Inferior parietal cortex (tissue), 1 donor: ENCODE measurements at regions not wholly inside any gene's neighbourhood (a gene's known extent, or its start where the extent isn't known, plus 50 kb on each side); places are given as distances from the start of the nearest gene placed in this dataset.

ENCODE experiments used
- DNase-seq: peaks from one replicate; pipeline ENCODE4 v3.0.0-alpha.2; 2016; ENCODE audit errors: extremely low spot score

GRCh38 chr12:97093187-97093683 lies 186.2 kb downstream of the NEDD1 start:
- DNase-seq, result no peak

DNA sequence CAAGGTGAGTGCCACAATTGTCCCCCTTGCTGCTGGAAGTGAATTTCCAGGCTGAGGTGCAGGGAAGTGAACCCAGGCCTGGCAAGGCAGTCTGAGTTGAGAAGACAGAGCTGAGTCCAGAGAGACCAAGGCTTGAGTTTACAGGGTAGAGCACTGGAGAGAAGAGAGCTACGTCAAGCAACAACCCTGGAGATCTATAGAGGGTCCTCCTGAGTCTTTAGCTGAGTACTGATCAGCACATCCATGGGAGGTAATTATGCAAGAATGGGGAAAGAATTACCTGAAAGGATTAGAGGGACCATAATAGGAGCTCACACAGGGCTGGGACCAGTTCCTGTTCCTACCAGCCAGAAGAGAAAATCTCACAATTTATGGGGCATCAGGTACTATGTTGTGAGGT lies 190.7 kb downstream of the NEDD1 start:
- DNase-seq, result no peak

DNA sequence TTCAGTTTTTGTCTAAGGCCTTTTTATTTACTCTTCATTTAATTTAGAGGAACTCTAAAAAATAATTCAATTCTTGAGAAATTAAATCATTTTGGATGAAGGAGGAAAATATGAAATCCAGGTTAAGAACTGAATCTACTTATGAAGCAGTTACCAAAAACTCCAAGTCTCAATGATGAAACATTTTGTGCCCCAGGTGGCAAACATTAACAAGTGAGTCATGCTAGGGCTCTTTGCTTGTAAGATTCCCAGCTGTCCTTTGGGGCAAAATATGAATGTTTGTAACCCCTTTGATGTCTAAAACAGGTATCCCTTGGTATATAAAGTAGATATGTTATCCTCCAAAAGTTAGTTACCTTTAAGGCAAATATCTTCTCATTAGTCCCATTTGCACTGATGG lies 202.4 kb downstream of the NEDD1 start:
- DNase-seq, result no peak

- DNase-seq, result no peak
Measured at GRCh38 chr12:97112136-97112535, 205.1 kb downstream of the NEDD1 start.

- DNase-seq, result no peak
Measured at GRCh38 chr12:97118796-97119375, 211.8 kb downstream of the NEDD1 start.

GRCh38 chr12:97127061-97127460 lies 220.0 kb downstream of the NEDD1 start:
- DNase-seq, result no peak

DNA sequence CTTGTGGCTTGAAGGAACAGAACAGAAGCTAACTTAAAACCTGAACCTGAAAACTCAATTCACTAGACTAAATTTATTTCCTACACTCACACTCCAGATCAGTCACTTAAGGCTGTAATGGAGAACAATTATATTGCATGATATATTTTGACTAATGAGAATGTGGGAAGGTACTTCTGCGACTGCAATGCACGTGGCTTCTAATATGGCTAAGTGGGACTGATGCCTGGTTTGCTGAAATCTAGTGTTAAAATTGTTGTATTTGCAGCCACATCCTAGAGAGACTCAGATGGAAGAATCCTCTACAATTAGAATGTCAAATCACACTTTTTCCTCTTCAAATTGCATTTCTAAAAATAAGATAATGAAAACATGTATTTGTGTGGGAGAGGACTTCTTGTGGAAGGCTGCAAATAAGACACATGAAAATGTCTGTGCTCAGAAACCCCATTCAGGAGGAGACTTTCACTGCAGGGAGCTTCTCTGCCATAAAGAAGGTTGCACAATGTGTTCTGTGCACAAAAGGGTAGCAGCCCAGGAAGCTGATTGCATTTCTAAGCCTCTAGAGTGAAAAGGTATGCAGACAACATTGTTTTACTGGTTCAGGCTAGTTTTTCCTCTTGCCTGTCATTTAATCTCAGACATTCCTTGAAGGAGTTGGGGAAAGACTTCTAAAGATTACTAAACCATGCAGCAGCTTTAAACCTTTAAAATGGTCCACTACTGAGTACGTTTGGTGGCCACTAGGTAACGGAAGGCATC lies 224.3 kb downstream of the NEDD1 start:
- no peak for DNase-seq

- no peak for DNase-seq
Measured at GRCh38 chr12:97132270-97132669, 225.2 kb downstream of the NEDD1 start.

DNA sequence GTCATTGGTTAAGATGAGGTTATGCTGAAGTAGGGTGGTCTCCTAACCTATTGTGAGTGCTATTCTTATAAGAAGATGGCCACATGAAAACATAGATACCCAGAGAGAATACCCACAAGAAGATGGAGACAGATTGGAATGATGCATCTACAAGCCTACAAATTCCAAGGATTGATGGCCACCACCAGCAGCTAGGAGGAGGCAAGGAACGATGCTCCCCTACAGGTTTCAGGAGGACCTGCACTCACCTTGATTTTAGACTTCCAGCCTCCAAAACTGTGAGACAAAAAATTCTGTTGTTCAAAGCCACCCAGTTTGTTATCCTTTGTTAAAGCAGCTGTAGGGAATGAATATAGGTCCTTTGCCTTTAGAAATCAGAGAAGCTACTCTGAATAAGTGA lies 227.4 kb downstream of the NEDD1 start:
- DNase-seq, result no peak

- DNase-seq, result no peak
Measured at GRCh38 chr12:97140355-97140754, 233.3 kb downstream of the NEDD1 start.

DNA sequence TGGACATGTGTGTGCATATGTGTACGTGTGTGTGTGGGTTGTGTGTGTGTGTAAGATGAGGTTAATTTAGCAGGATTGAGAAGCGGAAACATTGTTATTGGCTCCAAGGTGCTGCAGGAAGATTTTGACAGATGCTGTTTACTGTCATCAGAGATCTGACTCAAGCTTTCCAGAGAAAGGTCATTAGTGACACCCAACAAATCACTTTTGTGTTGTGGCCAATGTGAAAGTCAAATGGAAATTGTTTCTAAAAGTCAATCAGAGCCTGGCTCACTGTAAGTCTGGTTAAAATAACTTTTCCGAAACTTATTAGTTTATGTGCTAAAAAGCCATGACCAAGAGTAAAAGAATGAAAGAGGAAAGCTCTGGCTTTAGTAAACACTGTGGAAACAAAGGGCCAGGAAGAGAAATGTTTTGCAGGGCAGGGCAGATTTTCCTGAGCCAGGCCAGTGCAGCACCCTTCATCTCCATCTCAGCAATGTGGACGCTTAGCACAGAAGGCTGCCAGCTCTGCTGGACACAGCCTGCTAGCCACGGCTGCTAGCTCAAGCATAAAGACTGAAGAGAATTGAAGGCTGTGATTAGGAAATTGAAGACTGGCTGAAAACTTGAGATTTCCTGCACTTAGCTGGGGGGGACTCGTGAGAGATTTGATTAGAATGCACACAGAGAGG lies 235.8 kb downstream of the NEDD1 start:
- DNase-seq, result no peak

GRCh38 chr12:97148941-97149559 lies 242.0 kb downstream of the NEDD1 start:
- DNase-seq, result peak; percentile 45

GRCh38 chr12:97151481-97151880 lies 244.4 kb downstream of the NEDD1 start:
- DNase-seq, result no peak

DNA sequence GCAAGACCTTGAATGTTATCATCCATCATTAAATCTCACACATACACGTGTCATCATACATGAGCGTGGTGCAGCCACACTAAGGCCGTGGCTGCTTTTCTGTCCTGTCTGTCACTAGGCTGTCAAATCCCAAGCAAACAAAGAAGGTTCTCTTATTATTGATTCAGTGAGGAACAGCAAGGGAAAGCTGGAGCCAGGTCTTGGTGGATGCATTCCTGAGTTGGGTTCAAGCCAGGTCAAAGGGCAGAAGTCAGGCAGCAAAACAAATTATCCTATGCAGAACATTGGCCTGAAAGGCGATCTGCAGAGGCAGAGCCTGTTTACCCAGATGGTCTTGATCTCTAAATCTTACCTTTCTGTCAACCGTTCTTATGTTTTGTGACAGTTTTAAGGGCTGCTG lies 252.3 kb downstream of the NEDD1 start:
- no peak for DNase-seq

DNA sequence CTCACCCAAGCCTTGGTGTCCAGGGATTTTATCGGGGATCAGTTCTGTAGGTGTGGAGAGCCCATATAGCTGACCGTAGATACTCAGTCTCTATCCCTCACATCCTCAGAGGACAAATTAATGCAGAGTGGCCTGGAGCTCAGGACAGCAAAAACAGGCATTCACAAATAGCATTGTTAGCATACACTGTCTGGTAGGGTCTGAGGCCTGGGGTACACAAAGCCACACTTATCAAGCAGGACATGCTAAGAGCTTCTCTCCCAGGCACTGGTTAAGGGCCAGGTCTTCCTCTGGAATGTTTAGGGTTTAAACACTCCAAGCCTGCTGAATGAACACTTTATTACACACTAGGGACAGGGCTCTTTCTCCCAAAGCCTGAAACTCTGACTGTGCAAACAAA lies 253.2 kb downstream of the NEDD1 start:
- no peak for DNase-seq

- no peak for DNase-seq
Measured at GRCh38 chr12:97162173-97162572, 255.1 kb downstream of the NEDD1 start.

DNA sequence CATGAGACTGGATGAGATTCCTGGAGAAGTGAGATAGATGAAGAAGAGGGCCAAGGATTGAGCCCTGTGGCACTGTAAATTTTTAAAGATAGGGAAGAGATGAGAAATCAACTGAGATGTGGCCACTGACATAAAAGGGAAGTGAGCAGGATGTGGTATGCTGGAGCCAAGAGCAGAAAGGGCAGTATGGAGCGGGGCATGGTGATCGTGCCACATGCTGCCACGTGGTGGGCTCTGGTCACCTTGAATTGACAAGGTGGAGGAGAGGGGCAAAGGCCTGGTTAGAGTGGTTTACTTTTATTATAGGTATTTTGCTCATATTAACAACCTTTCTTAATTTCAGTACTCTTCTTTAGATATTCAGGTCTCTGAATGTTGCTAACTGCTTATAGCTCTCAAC lies 257.9 kb downstream of the NEDD1 start:
- no peak for DNase-seq

DNA sequence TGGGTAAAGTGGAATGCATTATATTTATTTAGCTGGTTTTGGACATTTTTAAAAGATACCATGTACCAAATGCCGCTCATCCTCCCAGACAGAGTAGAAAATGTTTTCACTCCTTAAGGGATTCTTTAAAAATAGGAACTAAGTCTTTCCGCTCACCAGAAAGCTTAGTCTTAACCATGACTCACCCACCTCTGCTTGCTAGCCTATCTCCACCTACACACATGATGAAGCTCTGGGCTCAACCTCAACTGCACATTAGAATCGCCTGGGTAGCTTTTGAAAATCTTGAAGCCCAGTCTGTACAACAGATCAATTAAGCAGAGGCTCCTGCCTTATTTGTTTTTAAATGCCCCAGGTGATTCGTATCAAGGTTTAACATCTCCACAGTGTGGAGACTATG lies 260.5 kb downstream of the NEDD1 start:
- DNase-seq, result peak; percentile 44

GRCh38 chr12:97168804-97169203 lies 261.7 kb downstream of the NEDD1 start:
- no peak for DNase-seq

- DNase-seq, result no peak
Measured at GRCh38 chr12:97169889-97170567, 263.0 kb downstream of the NEDD1 start.

DNA sequence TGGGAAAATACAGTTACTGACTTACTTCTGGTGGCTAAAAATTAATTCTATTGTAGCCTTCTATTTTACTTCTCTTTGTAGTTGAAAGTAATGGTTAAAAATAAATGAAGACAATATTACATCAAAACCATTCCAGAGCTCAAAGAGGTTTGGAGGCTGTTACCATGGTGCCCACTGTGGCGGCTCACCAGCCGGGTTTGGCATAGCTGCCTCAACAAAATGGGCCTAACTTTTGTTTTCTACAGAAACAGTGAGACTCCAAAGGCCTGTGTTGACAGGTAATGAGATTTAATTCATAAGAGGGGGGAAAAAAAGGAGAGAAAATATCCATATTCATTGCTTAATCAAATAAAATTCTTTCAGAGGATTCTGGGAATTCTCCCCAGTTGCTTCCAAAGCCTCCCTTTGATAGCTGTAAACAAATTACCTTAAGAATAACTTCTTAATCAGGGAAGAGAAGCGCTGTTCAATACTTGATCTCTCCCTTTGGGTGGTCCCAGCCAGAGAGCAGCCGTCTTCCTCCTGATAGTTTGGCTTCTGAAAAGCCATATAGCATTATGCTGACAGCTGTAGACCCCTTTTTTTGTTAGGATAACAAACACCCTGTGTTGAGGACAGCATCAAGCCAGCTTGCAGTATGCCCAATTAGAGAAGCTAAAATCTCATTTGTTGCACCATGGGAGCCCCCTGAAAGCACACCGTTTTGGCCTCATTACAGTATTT lies 266.8 kb downstream of the NEDD1 start:
- DNase-seq, result no peak
